Astrocyte of the cerebellum (primary cell): ENCODE measurements at regions not wholly inside any gene's neighbourhood (a gene's known extent, or its start where the extent isn't known, plus 50 kb on each side); places are given as distances from the start of the nearest gene placed in this dataset.

Source experiments
- DNase-seq: peaks from one replicate; pipeline ENCODE4 v3.0.0-alpha.2; 2011; ENCODE audit warnings: low read depth
- H3K4me3 ChIP-seq: 2 replicates; pipeline ENCODE4 v1.5.1; 2011; ENCODE audit warnings: mild to moderate bottlenecking, low read depth, low read length, moderate library complexity
- CTCF ChIP-seq: IDR thresholded peaks from 2 replicates; pipeline ENCODE4 v1.5.1; 2012; ENCODE audit warnings: low read length, low read depth, moderate library complexity, mild to moderate bottlenecking; ENCODE audit errors: missing control alignments
- in situ Hi-C: cut with HindIII; loops from 2 replicates; pipeline ENCODE4 v1.10.0; 2017; ENCODE audit warnings: low sequenced_read_pairs

- in situ Hi-C loops: loop anchor here (25.0 kb wide), 1 partner anchor 246 kb away; the partner anchor contains the start of gene MAP2K3
- DNase-seq: no peak
- no peak for TF ChIP-seq CTCF
- no peak overlapping the region for H3K4me3 ChIP-seq
These were observed 156.7 kb downstream of the KCNJ12 start for GRCh38 chr17:21532763-21533385.

GRCh38 chr17:21535686-21536375 is 156.5 kb upstream of the KCNJ18 start:
- DNase-seq: no peak
- in situ Hi-C loops: loop anchor here (25.0 kb wide), 1 partner anchor 249 kb away; the partner anchor contains the start of gene MAP2K3
- TF ChIP-seq CTCF: no peak
- no peak overlapping the region for H3K4me3 ChIP-seq

- no peak for DNase-seq
- in situ Hi-C loops: loop anchor here (25.0 kb wide), 1 partner anchor 250 kb away; the partner anchor contains the start of gene MAP2K3
- TF ChIP-seq CTCF: no peak
- H3K4me3 ChIP-seq: no peak overlapping the region
These were observed 155.0 kb upstream of the KCNJ18 start for GRCh38 chr17:21537302-21537701.

GRCh38 chr17:21538615-21539014 is 153.7 kb upstream of the KCNJ18 start:
- no peak overlapping the region for H3K4me3 ChIP-seq
- in situ Hi-C loops: loop anchor here (25.0 kb wide), 1 partner anchor 251 kb away; the partner anchor contains the start of gene MAP2K3
- no peak for TF ChIP-seq CTCF
- no peak for DNase-seq

GRCh38 chr17:21539146-21539545 is 153.2 kb upstream of the KCNJ18 start:
- no peak for TF ChIP-seq CTCF
- no peak for DNase-seq
- in situ Hi-C loops: loop anchor here (25.0 kb wide), 1 partner anchor 252 kb away; the partner anchor contains the start of gene MAP2K3
- no peak overlapping the region for H3K4me3 ChIP-seq

- no peak for TF ChIP-seq CTCF
- no peak overlapping the region for H3K4me3 ChIP-seq
- DNase-seq: no peak
- in situ Hi-C loops: loop anchor here (25.0 kb wide), 1 partner anchor 253 kb away; the partner anchor contains the start of gene MAP2K3
These were observed 151.8 kb upstream of the KCNJ18 start for GRCh38 chr17:21540502-21540901.
